Mesendoderm (in vitro differentiated cells): ENCODE measurements at regions not wholly inside any gene's neighbourhood (a gene's known extent, or its start where the extent isn't known, plus 50 kb on each side); places are given as distances from the start of the nearest gene placed in this dataset.
"Not testable (repeated sequence)": the region's sequence is repeated elsewhere in the genome, so short reads cannot be mapped to it uniquely, and the experiment has no call there.

ENCODE experiments used
- DNase-seq: peaks from one replicate; pipeline ENCODE4 v3.0.0; 2013
- H2AK5ac ChIP-seq: 2 replicates; pipeline ENCODE4 v1.6.1; 2013; ENCODE audit warnings: low read length, inconsistent platforms
- H2BK120ac ChIP-seq: 2 replicates; pipeline ENCODE4 v1.6.1; 2013; ENCODE audit warnings: low read depth, mild to moderate bottlenecking, low read length, moderate library complexity, mixed read lengths
- H2BK15ac ChIP-seq: replicated peaks from 2 replicates; pipeline ENCODE4 v1.6.1; 2013; ENCODE audit warnings: low read depth, mild to moderate bottlenecking, moderate library complexity
- H2BK5ac ChIP-seq: 2 replicates; pipeline ENCODE4 v1.6.1; 2013; ENCODE audit warnings: low read length, inconsistent platforms
- H3K18ac ChIP-seq: 2 replicates; pipeline ENCODE4 v1.6.1; 2013; ENCODE audit warnings: mild to moderate bottlenecking, low read length, mixed read lengths
- H3K23ac ChIP-seq: one replicate; pipeline ENCODE4 v1.6.1; 2013; ENCODE audit warnings: low read length
- H3K27ac ChIP-seq: 2 replicates; pipeline ENCODE4 v1.5.1; 2013; ENCODE audit warnings: low read depth, mild to moderate bottlenecking, inconsistent platforms, low read length, moderate library complexity
- H3K27me3 ChIP-seq: 2 replicates; pipeline ENCODE4 v1.6.1; 2013; ENCODE audit warnings: low read length, control low read depth, mild to moderate bottlenecking, inconsistent platforms; ENCODE audit not compliant: insufficient read depth, poor library complexity
- H3K36me3 ChIP-seq: 2 replicates; pipeline ENCODE4 v1.6.1; 2013; ENCODE audit warnings: low read length, inconsistent platforms; ENCODE audit not compliant: control insufficient read depth, insufficient read depth
- H3K4ac ChIP-seq: one replicate; pipeline ENCODE4 v1.6.1; 2013; ENCODE audit warnings: low read depth, mild to moderate bottlenecking, low read length, moderate library complexity
- H3K4me1 ChIP-seq: 2 replicates; pipeline ENCODE4 v1.6.1; 2013; ENCODE audit warnings: low read depth, low read length, inconsistent platforms; ENCODE audit not compliant: control insufficient read depth
- H3K4me2 ChIP-seq: 2 replicates; pipeline ENCODE4 v1.6.1; 2013; ENCODE audit warnings: low read length
- H3K4me3 ChIP-seq: 2 replicates; pipeline ENCODE4 v1.5.1; 2013; ENCODE audit warnings: mild to moderate bottlenecking, low read length
- H3K56ac ChIP-seq: one replicate; pipeline ENCODE4 v1.6.1; 2013; ENCODE audit warnings: low read length
- H3K79me1 ChIP-seq: 2 replicates; pipeline ENCODE4 v1.6.1; 2013; ENCODE audit warnings: low read length, inconsistent platforms
- H3K79me2 ChIP-seq: 2 replicates; pipeline ENCODE4 v1.6.1; 2013; ENCODE audit warnings: mild to moderate bottlenecking, low read length; ENCODE audit not compliant: control insufficient read depth, insufficient read depth
- H3K9ac ChIP-seq: 2 replicates; pipeline ENCODE4 v1.6.1; 2013; ENCODE audit warnings: low read length, inconsistent platforms
- H4K5ac ChIP-seq: one replicate; pipeline ENCODE4 v1.6.1; 2013; ENCODE audit warnings: low read length
- H4K8ac ChIP-seq: one replicate; pipeline ENCODE4 v1.6.1; 2013; ENCODE audit warnings: low read depth, mild to moderate bottlenecking, control low read depth, low read length, moderate library complexity
- WGBS: extraction: QIAGEN DNeasy Blood & Tissue Kit; methylation state at CpG from one replicate; pipeline ENCODE4 v1.1.7; 2013; ENCODE audit warnings: low lambda C conversion rate, missing lambda C conversion rate; ENCODE audit not compliant: insufficient coverage; ENCODE audit errors: extremely low coverage; 5-methylcytosine and 5-hydroxymethylcytosine counted together

DNA sequence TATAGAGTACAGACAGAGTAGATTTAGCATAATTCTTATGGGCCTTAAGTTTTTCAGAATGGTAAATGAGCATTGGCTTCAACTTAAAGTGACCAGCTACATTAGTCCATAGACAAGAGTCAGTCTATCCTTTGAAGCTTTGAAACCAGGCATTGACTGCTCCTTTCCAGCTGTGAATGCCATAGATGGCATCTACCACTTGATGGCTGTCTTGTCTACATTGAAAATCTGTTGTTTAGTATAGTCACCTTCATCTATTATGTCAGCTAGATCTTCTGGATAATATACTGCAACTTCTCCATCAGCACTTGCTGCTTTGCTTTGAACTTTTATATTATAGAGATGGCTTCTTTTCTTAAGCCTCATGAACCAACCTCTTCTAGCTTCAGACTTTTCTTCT lies 146.1 kb upstream of the FOLH1 start:
- not testable (repeated sequence) for DNase-seq, H3K56ac ChIP-seq, H3K4me3 ChIP-seq, H2BK15ac ChIP-seq, H3K79me2 ChIP-seq, H4K8ac ChIP-seq, H3K36me3 ChIP-seq, H2BK120ac ChIP-seq, H3K23ac ChIP-seq, H2BK5ac ChIP-seq, H2AK5ac ChIP-seq, H3K27me3 ChIP-seq, H3K9ac ChIP-seq, H3K4me2 ChIP-seq, H3K27ac ChIP-seq, H3K4ac ChIP-seq, H4K5ac ChIP-seq, H3K18ac ChIP-seq, H3K79me1 ChIP-seq, H3K4me1 ChIP-seq

DNA sequence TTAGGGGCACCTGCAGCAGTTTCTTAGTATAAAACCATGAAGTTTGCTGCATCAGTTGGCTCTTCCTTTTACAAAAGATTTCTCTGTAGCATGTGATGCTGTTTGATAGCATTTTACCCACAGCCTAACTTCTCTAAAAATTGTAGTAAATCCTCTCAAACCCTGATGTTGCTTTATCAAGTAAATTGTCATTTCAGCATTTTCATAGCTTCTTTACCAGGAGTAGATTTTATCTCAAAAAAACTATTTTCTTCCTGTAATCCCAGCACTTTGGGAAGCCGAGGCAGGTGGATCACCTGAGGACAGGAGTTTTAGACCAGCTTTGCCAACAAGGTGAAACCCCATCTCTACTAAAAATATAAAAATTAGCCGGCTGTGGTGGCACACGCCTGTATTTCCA lies 144.5 kb upstream of the FOLH1 start:
- H2BK120ac ChIP-seq, H3K27ac ChIP-seq, H3K9ac ChIP-seq, H3K4ac ChIP-seq, H3K18ac ChIP-seq, DNase-seq, H3K79me1 ChIP-seq, H3K4me2 ChIP-seq, H3K36me3 ChIP-seq, H4K5ac ChIP-seq, H3K4me1 ChIP-seq, H2AK5ac ChIP-seq, H3K79me2 ChIP-seq, H4K8ac ChIP-seq, H2BK15ac ChIP-seq, H3K56ac ChIP-seq, H3K23ac ChIP-seq, H3K27me3 ChIP-seq, H3K4me3 ChIP-seq, H2BK5ac ChIP-seq: not testable (repeated sequence)
- no CpG with 5 or more reads among the region's 3 CpGs for WGBS

GRCh38 chr11:49346627-49347026 lies 138.2 kb upstream of the FOLH1 start:
- not testable (repeated sequence) for H4K8ac ChIP-seq, H3K23ac ChIP-seq, H2AK5ac ChIP-seq, H3K56ac ChIP-seq, H3K4me1 ChIP-seq, H2BK120ac ChIP-seq, H3K4me2 ChIP-seq, H3K18ac ChIP-seq, H3K79me1 ChIP-seq, H3K4ac ChIP-seq, DNase-seq, H3K79me2 ChIP-seq, H2BK5ac ChIP-seq, H3K27me3 ChIP-seq, H3K27ac ChIP-seq, H4K5ac ChIP-seq, H2BK15ac ChIP-seq, H3K9ac ChIP-seq, H3K36me3 ChIP-seq, H3K4me3 ChIP-seq

GRCh38 chr11:49328485-49329186 lies 120.2 kb upstream of the FOLH1 start:
- not testable (repeated sequence) for DNase-seq, H3K27ac ChIP-seq, H3K79me1 ChIP-seq, H4K8ac ChIP-seq, H4K5ac ChIP-seq, H3K4ac ChIP-seq, H2BK15ac ChIP-seq, H3K56ac ChIP-seq, H2BK5ac ChIP-seq, H2BK120ac ChIP-seq, H3K4me3 ChIP-seq, H3K18ac ChIP-seq, H3K36me3 ChIP-seq, H3K4me2 ChIP-seq, H3K9ac ChIP-seq, H3K23ac ChIP-seq, H3K27me3 ChIP-seq, H2AK5ac ChIP-seq, H3K4me1 ChIP-seq, H3K79me2 ChIP-seq
- WGBS: no CpG with 5 or more reads among the region's 5 CpGs

- H3K56ac ChIP-seq: not testable (repeated sequence)
These were observed 119.4 kb upstream of the FOLH1 start for GRCh38 chr11:49327766-49328165.

GRCh38 chr11:49326651-49327050 lies 118.2 kb upstream of the FOLH1 start:
- not testable (repeated sequence) for H4K5ac ChIP-seq, H3K4me2 ChIP-seq, H3K23ac ChIP-seq, H3K4ac ChIP-seq, H3K4me1 ChIP-seq, H2BK5ac ChIP-seq, H2BK15ac ChIP-seq, H3K18ac ChIP-seq, H3K56ac ChIP-seq, H2BK120ac ChIP-seq, H3K4me3 ChIP-seq, H3K36me3 ChIP-seq, H3K27me3 ChIP-seq, H3K79me1 ChIP-seq, H3K27ac ChIP-seq, H4K8ac ChIP-seq, H3K9ac ChIP-seq, H2AK5ac ChIP-seq, H3K79me2 ChIP-seq
- no CpG with 5 or more reads among the region's 3 CpGs for WGBS
- DNase-seq: peak; percentile 77

More at GRCh38 chr11:49327766-49328165, 119.4 kb upstream of the FOLH1 start:
- H3K4me2 ChIP-seq, H4K8ac ChIP-seq, H3K4me3 ChIP-seq, H2BK15ac ChIP-seq, H3K27ac ChIP-seq, H3K27me3 ChIP-seq, H3K18ac ChIP-seq, H3K9ac ChIP-seq, H3K4ac ChIP-seq, H3K79me2 ChIP-seq, H3K79me1 ChIP-seq, H2BK5ac ChIP-seq, DNase-seq, H4K5ac ChIP-seq, H3K4me1 ChIP-seq, H2AK5ac ChIP-seq, H2BK120ac ChIP-seq, H3K36me3 ChIP-seq, H3K23ac ChIP-seq: not testable (repeated sequence)
